ENCODE measurements at regions not wholly inside any gene's neighbourhood (a gene's known extent, or its start where the extent isn't known, plus 50 kb on each side); places are given as distances from the start of the nearest gene placed in this dataset.

- no peaks in the 10 kb centered on the region for H3K4me1 ChIP-seq (ENCODE audit: insufficient read depth, low read length)
- H3K27me3 ChIP-seq (ENCODE audit: control insufficient read depth in 1 of 2, insufficient read depth in 2 of 2, low read length in 2 of 2): no peaks in the 10 kb centered on the region
- no peaks in the 10 kb centered on the region for H3K9me3 ChIP-seq (ENCODE audit: low read length)
- H3K27ac ChIP-seq (ENCODE audit: low read depth, low read length): no peak overlapping the region
- H3K9ac ChIP-seq (ENCODE audit: low read length): no peak overlapping the region
- no peak overlapping the region for H3K4me3 ChIP-seq (ENCODE audit: low read depth in 1 of 2, low read length in 2 of 2)
- H3K36me3 ChIP-seq (ENCODE audit: insufficient read depth, low read length): no peaks in the 10 kb centered on the region
Measured at GRCh38 chr22:27377501-27378295, 423.9 kb downstream of the MN1 start.

DNA sequence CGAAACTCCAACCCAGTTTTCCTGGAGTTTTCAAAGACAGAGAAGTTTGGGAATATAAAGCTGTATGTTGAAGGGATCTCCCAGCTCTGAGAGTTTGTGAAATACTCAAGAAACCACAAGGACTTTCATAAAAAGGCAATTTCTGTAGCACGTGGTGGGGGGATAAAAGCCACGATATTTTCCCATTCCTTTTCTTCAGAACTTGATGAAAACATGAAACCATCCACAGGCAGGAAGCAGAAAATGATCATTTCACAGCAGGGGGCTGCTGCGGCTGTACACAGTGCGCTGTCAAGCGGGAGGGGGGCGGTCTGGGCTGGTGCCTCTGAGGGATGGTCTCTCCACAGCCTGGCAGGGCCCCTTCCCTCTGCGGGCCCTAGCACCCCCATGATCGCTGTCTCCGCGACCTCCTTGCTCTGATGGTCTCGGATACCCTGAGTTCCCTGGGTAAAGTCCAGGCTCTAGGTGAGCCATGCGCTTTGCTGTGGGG lies 423.2 kb downstream of the MN1 start:
- H3K27ac ChIP-seq (ENCODE audit: low read depth, low read length): no peak overlapping the region
- no peaks in the 10 kb centered on the region for H3K9me3 ChIP-seq (ENCODE audit: low read length)
- H3K36me3 ChIP-seq (ENCODE audit: insufficient read depth, low read length): no peaks in the 10 kb centered on the region
- H3K4me3 ChIP-seq (ENCODE audit: low read depth in 1 of 2, low read length in 2 of 2): no peak overlapping the region
- H3K9ac ChIP-seq (ENCODE audit: low read length): no peak overlapping the region
- no peaks in the 10 kb centered on the region for H3K27me3 ChIP-seq (ENCODE audit: control insufficient read depth in 1 of 2, insufficient read depth in 2 of 2, low read length in 2 of 2)
- H3K4me1 ChIP-seq (ENCODE audit: insufficient read depth, low read length): no peaks in the 10 kb centered on the region

DNA sequence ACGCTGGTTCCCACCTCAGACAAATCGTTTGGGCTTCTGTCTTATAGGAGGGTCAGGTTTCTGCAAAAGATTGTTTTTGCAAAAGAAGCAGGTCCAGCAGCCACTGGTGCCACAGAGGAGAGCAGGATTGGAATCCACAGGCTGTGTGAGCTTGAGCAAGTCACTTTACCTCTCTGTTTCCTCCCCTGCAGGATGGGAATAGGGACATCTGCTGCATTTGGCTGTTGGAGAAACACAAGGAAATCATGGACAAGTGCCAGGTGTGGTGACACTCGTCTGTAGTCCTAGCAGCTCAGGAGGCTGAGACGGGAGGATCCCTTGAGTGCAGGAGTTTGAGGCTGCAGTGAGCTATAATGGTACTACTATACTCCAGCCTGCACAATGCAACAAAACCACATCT lies 422.6 kb downstream of the MN1 start:
- Histone ChIP-seq H3K27me3 (ENCODE audit: control insufficient read depth in 1 of 2, insufficient read depth in 2 of 2, low read length in 2 of 2) (no peaks in the 10 kb centered on the region), H3K9ac (ENCODE audit: low read length) (no peak overlapping the region), H3K4me3 (ENCODE audit: low read depth in 1 of 2, low read length in 2 of 2) (no peak overlapping the region), H3K9me3 (ENCODE audit: low read length) (no peaks in the 10 kb centered on the region), H3K4me1 (ENCODE audit: insufficient read depth, low read length) (no peaks in the 10 kb centered on the region), H3K27ac (ENCODE audit: low read depth, low read length) (no peak overlapping the region), H3K36me3 (ENCODE audit: insufficient read depth, low read length) (no peaks in the 10 kb centered on the region)

DNA sequence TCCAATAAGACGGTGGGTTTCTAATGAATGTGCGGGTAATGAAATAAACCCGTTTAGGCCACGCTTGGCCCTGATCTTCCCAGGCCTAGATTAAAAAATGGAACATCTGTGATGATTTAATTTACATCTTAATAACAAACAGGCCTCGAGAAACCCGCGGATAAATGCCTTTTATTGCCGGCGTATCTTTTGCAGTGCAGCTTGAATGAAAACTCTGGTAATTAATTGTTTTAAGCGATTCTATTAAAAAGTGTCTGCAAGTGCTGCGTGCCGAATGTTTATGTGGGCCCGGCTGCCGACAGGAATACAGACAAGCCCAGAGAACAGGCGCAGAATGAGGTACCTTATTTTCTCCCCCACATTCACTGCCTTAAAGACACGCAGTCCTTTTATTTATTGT lies 420.7 kb downstream of the MN1 start:
- Histone ChIP-seq H3K9me3 (ENCODE audit: low read length) (no peaks in the 10 kb centered on the region), H3K36me3 (ENCODE audit: insufficient read depth, low read length) (no peaks in the 10 kb centered on the region), H3K27me3 (ENCODE audit: control insufficient read depth in 1 of 2, insufficient read depth in 2 of 2, low read length in 2 of 2) (peaks cover 0 to 1% of the 10 kb centered on the region in 2 donors), H3K4me3 (ENCODE audit: low read depth in 1 of 2, low read length in 2 of 2) (no peak overlapping the region), H3K4me1 (ENCODE audit: insufficient read depth, low read length) (no peaks in the 10 kb centered on the region), H3K27ac (ENCODE audit: low read depth, low read length) (no peak overlapping the region), H3K9ac (ENCODE audit: low read length) (no peak overlapping the region)

DNA sequence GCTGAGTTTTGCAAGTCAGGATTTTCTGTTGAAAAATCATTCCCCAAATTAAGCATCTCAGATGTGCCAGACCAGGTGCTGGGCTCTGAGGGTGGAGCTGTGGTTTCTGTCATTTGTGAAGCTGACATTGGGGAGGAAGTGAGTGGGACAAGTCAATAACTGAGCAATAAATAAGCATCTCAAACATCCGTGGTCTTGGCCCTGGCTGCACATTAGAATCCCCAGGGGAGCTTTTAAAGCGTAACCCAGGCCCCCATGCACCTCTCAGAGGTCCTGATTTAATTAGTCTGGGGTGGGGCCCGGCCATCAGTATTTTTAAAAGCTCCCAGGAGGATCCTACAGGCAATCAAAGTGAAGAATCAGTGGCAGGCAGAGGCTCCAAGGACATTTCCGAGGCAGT lies 420.0 kb downstream of the MN1 start:
- H3K36me3 ChIP-seq (ENCODE audit: insufficient read depth, low read length): no peaks in the 10 kb centered on the region
- no peaks in the 10 kb centered on the region for H3K4me1 ChIP-seq (ENCODE audit: insufficient read depth, low read length)
- H3K27ac ChIP-seq (ENCODE audit: low read depth, low read length): no peak overlapping the region
- no peaks in the 10 kb centered on the region for H3K9me3 ChIP-seq (ENCODE audit: low read length)
- H3K9ac ChIP-seq (ENCODE audit: low read length): no peak overlapping the region
- H3K27me3 ChIP-seq (ENCODE audit: control insufficient read depth in 1 of 2, insufficient read depth in 2 of 2, low read length in 2 of 2): peaks cover 0 to 5% of the 10 kb centered on the region in 2 donors
- H3K4me3 ChIP-seq (ENCODE audit: low read depth in 1 of 2, low read length in 2 of 2): no peak overlapping the region

GRCh38 chr22:27381960-27382742 lies 419.4 kb downstream of the MN1 start:
- Histone ChIP-seq H3K4me3 (ENCODE audit: low read depth in 1 of 2, low read length in 2 of 2) (no peak overlapping the region), H3K9me3 (ENCODE audit: low read length) (no peaks in the 10 kb centered on the region), H3K36me3 (ENCODE audit: insufficient read depth, low read length) (no peaks in the 10 kb centered on the region), H3K27me3 (ENCODE audit: control insufficient read depth in 1 of 2, insufficient read depth in 2 of 2, low read length in 2 of 2) (peaks cover 0 to 5% of the 10 kb centered on the region in 2 donors), H3K4me1 (ENCODE audit: insufficient read depth, low read length) (no peaks in the 10 kb centered on the region), H3K27ac (ENCODE audit: low read depth, low read length) (no peak overlapping the region), H3K9ac (ENCODE audit: low read length) (no peak overlapping the region)

- peaks cover 0 to 5% of the 10 kb centered on the region in 2 donors for H3K27me3 ChIP-seq (ENCODE audit: control insufficient read depth in 1 of 2, insufficient read depth in 2 of 2, low read length in 2 of 2)
- H3K9ac ChIP-seq (ENCODE audit: low read length): no peak overlapping the region
- no peak overlapping the region for H3K27ac ChIP-seq (ENCODE audit: low read depth, low read length)
- H3K36me3 ChIP-seq (ENCODE audit: insufficient read depth, low read length): no peaks in the 10 kb centered on the region
- no peaks in the 10 kb centered on the region for H3K4me1 ChIP-seq (ENCODE audit: insufficient read depth, low read length)
- no peaks in the 10 kb centered on the region for H3K9me3 ChIP-seq (ENCODE audit: low read length)
- H3K4me3 ChIP-seq (ENCODE audit: low read depth in 1 of 2, low read length in 2 of 2): no peak overlapping the region
Measured at GRCh38 chr22:27382947-27383346, 418.6 kb downstream of the MN1 start.

DNA sequence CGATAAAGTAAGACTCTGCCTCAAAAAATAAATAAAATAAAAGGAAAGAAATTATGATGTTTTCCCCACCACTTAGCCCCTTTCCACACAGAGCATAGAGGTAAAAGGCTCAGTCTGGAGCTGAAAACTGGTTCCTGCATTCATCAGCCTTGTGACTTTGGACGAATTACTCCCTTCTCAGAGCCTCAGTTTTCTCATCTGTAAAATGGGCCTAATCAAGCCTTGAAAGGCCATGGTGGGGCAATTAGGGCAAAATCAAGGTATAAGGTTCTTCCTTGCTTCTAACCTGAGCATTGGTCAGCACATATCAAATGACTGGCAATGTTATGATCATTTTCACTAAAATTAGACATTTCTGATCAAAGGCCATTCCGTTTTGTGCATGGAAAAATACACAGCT lies 417.7 kb downstream of the MN1 start:
- Histone ChIP-seq H3K27me3 (ENCODE audit: control insufficient read depth in 1 of 2, insufficient read depth in 2 of 2, low read length in 2 of 2) (peaks cover 4 to 5% of the 10 kb centered on the region in 2 donors), H3K27ac (ENCODE audit: low read depth, low read length) (no peak overlapping the region), H3K36me3 (ENCODE audit: insufficient read depth, low read length) (no peaks in the 10 kb centered on the region), H3K4me3 (ENCODE audit: low read depth in 1 of 2, low read length in 2 of 2) (no peak overlapping the region), H3K9me3 (ENCODE audit: low read length) (no peaks in the 10 kb centered on the region), H3K9ac (ENCODE audit: low read length) (no peak overlapping the region), H3K4me1 (ENCODE audit: insufficient read depth, low read length) (no peaks in the 10 kb centered on the region)

GRCh38 chr22:27385261-27385998 lies 416.1 kb downstream of the MN1 start:
- H3K9me3 ChIP-seq (ENCODE audit: low read length): no peaks in the 10 kb centered on the region
- no peak overlapping the region for H3K27ac ChIP-seq (ENCODE audit: low read depth, low read length)
- no peaks in the 10 kb centered on the region for H3K4me1 ChIP-seq (ENCODE audit: insufficient read depth, low read length)
- no peaks in the 10 kb centered on the region for H3K36me3 ChIP-seq (ENCODE audit: insufficient read depth, low read length)
- H3K27me3 ChIP-seq (ENCODE audit: control insufficient read depth in 1 of 2, insufficient read depth in 2 of 2, low read length in 2 of 2): peaks cover 5 to 7% of the 10 kb centered on the region in 2 donors
- no peak overlapping the region for H3K4me3 ChIP-seq (ENCODE audit: low read depth in 1 of 2, low read length in 2 of 2)
- H3K9ac ChIP-seq (ENCODE audit: low read length): no peak overlapping the region

GRCh38 chr22:27386186-27386585 lies 415.4 kb downstream of the MN1 start:
- H3K9ac ChIP-seq (ENCODE audit: low read length): no peak overlapping the region
- no peaks in the 10 kb centered on the region for H3K9me3 ChIP-seq (ENCODE audit: low read length)
- H3K27ac ChIP-seq (ENCODE audit: low read depth, low read length): no peak overlapping the region
- no peaks in the 10 kb centered on the region for H3K36me3 ChIP-seq (ENCODE audit: insufficient read depth, low read length)
- no peak overlapping the region for H3K4me3 ChIP-seq (ENCODE audit: low read depth in 1 of 2, low read length in 2 of 2)
- no peaks in the 10 kb centered on the region for H3K4me1 ChIP-seq (ENCODE audit: insufficient read depth, low read length)
- peaks cover 5 to 7% of the 10 kb centered on the region in 2 donors for H3K27me3 ChIP-seq (ENCODE audit: control insufficient read depth in 1 of 2, insufficient read depth in 2 of 2, low read length in 2 of 2)

DNA sequence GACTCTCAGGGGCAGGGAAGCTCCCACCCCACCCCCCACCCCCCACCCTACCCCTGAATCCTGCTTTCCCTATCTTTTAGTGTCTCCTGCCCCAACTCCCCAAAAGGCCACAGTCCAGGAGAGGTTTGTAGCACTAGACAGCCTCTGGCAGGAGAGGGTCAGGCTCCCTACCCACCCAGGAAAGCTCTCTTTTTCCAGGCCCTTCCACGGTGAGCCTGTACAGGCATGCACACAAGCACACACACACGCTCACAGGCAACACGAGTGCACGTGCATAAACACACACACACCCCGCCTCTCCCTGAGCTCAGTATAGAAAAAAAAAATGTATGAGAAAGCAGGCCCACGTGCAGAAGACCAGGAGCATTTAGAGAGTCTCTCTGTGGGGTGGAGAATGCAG lies 414.0 kb downstream of the MN1 start:
- H3K36me3 ChIP-seq (ENCODE audit: insufficient read depth, low read length): no peaks in the 10 kb centered on the region
- H3K9me3 ChIP-seq (ENCODE audit: low read length): no peaks in the 10 kb centered on the region
- no peaks in the 10 kb centered on the region for H3K4me1 ChIP-seq (ENCODE audit: insufficient read depth, low read length)
- no peak overlapping the region for H3K9ac ChIP-seq (ENCODE audit: low read length)
- H3K27ac ChIP-seq (ENCODE audit: low read depth, low read length): no peak overlapping the region
- no peak overlapping the region for H3K4me3 ChIP-seq (ENCODE audit: low read depth in 1 of 2, low read length in 2 of 2)
- H3K27me3 ChIP-seq (ENCODE audit: control insufficient read depth in 1 of 2, insufficient read depth in 2 of 2, low read length in 2 of 2): peaks cover 5 to 7% of the 10 kb centered on the region in 2 donors

Data from muscle layer of colon (tissue), 2 donors.